GM18907 (cell line): ENCODE measurements at regions not wholly inside any gene's neighbourhood (a gene's known extent, or its start where the extent isn't known, plus 50 kb on each side); places are given as distances from the start of the nearest gene placed in this dataset.

Source experiments
- ATAC-seq: cut with Tn5 transposase; IDR thresholded peaks from one replicate; pipeline ENCODE4 v1.9.1; 2021; ENCODE audit warnings: mild to moderate bottlenecking, moderate library complexity; ENCODE audit not compliant: unreplicated experiment

- no peak for ATAC-seq
These were observed 771.6 kb upstream of the COBL start for GRCh38 chr7:52088008-52088901.

GRCh38 chr7:52085610-52086009, 769.0 kb upstream of the COBL start:
- no peak for ATAC-seq

DNA sequence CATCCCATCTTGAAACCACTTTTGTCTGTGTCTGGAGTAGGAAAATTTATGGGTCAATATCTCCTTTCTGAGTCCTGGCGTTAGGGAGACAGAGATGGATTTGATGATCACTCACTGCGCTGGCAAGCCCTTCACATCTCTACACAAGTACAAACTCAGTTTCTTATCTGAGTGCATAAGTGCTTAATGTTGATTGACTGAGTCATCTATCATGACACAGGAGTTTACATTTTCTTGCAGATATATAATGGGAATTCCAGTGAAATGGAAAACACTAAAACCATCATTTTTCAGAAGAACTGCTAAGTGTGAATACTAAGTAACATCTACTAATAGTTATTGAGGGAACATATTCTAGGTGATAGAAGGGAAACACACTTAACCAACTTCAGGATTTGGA, 763.9 kb upstream of the COBL start:
- no peak for ATAC-seq

DNA sequence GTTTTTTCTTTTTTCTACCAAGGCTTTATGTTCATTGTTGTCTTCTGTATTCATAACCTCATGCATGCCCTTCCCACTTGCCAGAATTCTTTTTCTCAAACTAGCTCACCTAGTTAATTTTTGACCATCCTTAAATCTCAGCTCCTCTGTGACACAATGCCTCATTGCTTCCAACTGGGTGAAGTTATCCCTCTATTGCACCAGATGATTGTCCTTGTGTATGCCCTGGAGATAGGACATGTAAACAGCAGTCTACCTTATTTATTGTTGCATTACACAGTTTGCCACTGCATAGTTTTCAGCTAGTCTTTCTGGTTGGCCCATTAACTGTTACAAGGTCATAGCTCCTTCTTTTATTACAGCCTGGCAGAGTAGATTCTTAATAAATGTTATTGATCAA, 763.1 kb upstream of the COBL start:
- ATAC-seq = no peak

DNA sequence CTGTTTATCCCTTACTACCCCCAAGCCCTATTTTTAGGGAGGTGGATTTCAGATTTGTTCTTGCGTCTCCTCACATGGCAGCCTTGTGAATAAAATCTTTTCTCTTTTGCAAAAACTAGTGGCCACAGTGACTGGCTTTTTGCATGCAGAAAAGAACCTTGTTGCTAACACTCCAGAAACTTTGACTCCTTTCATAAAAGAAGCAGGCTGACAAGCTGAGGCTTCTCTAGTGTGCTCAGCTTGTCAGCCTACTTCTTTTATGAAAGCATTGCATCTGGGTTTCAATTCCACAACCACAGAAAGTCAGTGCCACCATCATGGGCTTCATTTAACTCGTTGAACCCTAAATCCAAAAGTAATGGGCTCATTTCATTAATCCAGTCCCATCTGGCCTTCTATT, 761.0 kb upstream of the COBL start:
- ATAC-seq = no peak

DNA sequence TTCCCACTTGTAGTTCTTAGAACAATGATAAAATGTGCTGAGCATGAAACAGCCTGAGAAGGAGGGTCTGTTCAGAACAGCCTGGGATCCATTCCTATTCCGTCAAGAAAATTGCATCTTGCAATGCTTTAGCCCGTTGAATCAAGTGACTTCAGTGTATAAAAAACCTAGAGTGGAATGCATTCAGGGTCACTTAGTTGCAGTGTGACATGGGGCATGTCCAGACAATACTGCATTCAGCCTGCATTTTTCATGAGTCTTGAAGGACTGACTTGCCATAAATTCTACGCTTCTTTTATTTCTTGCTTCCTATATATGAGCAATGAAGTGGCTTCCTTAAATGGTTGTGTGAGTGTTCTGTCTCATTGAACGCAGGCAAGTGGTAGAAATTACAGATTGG, 758.3 kb upstream of the COBL start:
- no peak for ATAC-seq

GRCh38 chr7:52074071-52074470, 757.5 kb upstream of the COBL start:
- no peak for ATAC-seq

DNA sequence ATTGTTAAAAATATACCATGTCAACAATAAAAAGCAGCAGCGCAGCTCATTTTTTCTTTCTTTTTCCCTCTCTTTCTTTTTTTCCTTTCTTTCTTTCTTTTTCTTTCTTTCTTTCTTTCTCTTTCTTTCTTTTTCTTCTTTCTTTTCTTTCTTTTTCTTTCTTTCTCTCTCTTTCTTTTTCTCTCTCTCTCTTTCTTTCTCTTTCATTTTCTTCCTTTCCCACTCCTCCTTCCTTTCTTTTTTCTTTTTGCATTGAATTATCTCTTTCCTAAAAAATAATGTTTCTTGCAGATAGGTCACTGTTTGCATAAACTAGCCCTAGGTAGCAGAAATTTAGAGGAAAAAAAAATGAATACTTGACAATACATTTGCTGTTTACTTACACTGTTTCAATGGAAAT, 755.1 kb upstream of the COBL start:
- ATAC-seq = no peak

GRCh38 chr7:52064493-52064892, 747.9 kb upstream of the COBL start:
- no peak for ATAC-seq

DNA sequence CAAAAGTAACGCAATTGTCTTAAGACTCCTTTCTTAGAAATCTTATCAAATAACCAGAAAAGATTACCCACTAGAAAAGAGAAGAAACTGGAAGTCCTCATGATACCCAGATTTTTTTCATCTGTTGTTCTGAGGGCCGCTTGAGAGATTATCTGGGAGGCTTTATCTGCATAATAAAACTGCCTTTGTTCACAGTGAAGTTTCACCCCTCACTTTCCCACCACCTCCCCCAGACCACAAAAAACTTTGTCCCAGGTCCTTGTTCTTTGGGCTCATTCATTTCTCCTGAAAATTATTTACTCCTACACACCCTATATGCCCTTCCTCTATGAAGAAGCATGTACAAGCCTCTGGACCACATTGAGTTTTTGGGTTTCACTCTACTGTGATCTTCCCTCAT, 745.1 kb upstream of the COBL start:
- ATAC-seq = no peak

- no peak for ATAC-seq
These were observed 736.9 kb upstream of the COBL start for GRCh38 chr7:52053525-52053924.

DNA sequence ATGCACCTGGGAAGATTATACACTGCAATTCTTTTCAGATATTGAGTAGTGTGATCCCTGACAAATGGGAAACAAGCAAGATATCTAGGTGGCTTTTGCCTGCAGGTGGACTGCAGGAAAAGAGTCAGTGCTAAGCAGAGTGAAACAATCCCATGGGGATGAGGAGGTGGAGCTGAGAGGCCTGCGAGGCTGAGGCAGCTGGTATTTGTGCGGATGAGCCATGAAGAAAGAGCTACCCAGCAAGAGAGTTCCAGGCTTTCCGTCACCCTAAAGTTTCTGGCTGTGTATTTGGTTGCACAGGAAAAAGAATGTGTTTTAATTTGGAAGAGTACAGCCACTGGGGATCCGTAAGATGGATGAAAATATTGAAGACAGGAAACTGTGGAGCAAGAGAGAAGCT, 714.1 kb upstream of the COBL start:
- no peak for ATAC-seq

GRCh38 chr7:52026140-52026539, 709.5 kb upstream of the COBL start:
- ATAC-seq = no peak

DNA sequence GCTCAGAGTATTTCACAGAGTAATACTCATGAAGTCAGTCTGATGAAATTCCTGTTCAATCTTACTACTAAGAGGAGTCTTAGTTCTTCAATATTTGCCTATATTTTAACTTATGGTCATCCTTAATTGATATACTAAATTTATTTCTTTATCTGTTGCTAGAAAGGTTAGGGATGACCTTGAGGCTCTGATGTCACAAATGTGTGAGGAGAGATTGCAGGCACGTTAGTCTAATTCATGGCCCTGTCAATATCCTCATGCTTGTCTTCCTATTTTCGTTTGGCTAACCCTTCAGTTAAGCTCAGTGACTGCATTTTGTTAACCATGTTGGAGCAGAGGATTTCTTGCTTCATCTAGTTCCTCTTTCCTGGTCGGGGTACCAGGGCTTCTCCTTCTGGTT, 704.7 kb upstream of the COBL start:
- no peak for ATAC-seq

- ATAC-seq = no peak
These were observed 702.1 kb upstream of the COBL start for GRCh38 chr7:52018680-52019054.

DNA sequence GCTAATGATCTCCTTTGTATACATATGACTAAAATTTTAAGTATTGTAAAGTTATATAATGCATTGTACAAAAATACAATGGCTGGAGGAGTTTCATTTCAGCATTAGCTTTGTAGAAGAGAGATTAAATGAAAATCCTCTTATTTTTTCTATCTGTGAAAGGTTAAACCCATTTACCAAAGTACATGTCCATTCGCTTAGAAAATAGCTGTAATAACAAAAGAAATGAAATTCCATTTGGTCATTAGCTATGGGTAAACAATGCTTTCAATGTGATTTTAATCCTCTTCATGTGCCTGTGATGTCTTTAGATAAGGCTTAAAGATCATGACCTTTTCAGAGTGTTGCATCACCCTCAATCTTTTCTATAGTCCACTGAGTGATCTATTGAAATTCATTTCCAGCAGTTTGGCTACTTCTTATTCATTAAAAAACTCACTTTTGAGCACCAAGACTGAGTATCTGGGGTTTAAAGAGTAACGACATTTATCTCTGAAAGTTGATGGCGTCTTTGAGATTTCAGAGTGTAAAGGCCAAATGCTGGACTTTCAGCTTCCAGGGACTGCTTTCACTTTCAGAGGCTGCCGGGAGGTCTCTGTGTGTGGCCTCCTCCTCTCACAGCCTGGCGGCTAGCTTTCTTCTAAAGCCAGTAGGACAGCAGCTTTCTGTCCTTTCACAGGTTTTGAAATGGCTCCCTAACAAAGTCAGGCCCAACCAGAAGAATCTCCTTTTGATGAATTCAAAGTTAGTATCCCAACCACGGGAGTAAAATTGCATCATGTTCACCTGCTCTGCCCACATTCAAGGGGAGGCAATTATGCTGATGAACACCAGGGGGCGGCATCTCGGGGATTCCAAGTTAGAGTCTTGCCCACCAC, 701.4 kb upstream of the COBL start:
- ATAC-seq = peak; percentile 59

GRCh38 chr7:52009181-52009580, 692.6 kb upstream of the COBL start:
- no peak for ATAC-seq

DNA sequence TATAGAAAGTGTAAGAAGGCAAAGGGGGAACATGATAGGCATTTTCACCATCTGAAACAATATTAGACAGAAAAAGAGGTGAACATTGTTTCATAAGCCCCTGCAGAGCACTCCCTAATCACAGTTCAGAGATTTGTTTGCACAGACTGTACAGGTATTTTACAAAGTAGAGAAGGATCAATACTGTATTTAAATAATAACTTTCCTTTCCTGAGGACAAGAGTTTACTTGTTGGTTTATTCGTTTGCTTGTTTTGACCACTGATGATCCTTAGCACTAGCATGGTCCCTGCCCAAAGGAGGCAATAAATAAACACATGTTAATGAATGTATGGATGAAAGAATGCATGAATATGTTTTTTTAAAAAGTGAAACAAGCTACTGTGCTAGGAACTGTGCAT, 690.1 kb upstream of the COBL start:
- no peak for ATAC-seq

- no peak for ATAC-seq
These were observed 689.0 kb upstream of the COBL start for GRCh38 chr7:52005613-52006012.

GRCh38 chr7:51995596-51996179, 679.1 kb upstream of the COBL start:
- no peak for ATAC-seq

- no peak for ATAC-seq
These were observed 666.0 kb upstream of the COBL start for GRCh38 chr7:51982653-51983052.

DNA sequence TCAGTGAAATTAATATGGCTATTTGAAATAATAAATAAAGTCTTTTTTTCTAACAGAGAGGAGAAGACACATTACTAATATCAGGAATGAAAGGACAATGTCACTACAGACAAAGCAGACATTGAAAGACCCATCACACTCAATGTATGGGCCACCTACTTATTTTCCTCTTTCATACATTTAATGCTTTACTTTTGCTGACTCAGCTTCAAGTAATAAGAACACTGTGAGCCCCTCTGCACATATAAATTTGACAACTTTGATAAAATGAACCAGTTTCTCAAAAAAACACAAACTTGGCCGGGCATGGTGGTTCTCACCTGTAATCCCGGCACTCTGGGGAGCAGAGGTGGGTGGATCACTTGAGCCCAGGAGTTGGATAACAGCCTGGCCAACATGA, 664.2 kb upstream of the COBL start:
- ATAC-seq = no peak
